Retina (tissue), 1 donor: ENCODE measurements at regions not wholly inside any gene's neighbourhood (a gene's known extent, or its start where the extent isn't known, plus 50 kb on each side); places are given as distances from the start of the nearest gene placed in this dataset.
A peak's percentile ranks its signal among the peaks of the same experiment; 100 is the strongest.

Source experiments
- DNase-seq: peaks from one replicate; pipeline ENCODE4 v3.0.0-alpha.2; 2016

DNA sequence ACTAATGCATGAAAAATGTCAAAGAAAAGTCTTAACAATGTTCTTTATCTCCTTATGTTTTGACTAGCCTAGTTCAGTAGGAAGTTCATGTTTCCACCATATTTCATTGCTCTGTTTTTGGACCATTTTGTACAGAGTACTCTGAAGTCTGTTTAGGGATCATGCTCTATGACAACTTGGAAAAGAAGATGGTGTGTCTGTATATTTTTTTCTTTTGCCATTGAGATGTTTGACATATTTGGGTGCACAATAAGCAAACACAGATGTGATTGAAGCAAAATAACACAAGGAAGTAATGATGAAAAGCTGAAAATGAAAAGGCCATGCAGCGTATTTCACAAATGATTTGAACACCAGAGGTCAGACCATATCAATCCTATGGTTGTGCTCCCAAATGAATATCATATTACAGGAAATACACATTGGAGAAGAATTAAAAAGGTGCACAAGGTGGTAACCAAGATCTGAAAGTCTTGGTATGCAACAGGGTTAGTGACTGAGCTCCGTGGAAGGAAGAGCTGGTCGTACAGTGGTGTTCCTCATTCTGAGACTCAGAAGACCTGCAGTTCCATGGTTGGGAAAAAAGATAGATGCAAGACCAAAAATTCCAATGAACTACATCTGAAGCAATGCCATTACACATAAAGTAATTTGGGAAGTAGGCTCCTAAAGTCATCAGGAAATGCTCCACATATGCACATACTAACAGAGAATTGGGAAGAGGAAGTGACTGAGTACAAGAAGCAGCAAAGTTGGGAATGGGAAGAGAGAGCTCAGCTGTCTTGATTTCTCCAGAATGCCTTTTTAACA lies 463.5 kb downstream of the LMO4 start:
- DNase-seq: no peak

DNA sequence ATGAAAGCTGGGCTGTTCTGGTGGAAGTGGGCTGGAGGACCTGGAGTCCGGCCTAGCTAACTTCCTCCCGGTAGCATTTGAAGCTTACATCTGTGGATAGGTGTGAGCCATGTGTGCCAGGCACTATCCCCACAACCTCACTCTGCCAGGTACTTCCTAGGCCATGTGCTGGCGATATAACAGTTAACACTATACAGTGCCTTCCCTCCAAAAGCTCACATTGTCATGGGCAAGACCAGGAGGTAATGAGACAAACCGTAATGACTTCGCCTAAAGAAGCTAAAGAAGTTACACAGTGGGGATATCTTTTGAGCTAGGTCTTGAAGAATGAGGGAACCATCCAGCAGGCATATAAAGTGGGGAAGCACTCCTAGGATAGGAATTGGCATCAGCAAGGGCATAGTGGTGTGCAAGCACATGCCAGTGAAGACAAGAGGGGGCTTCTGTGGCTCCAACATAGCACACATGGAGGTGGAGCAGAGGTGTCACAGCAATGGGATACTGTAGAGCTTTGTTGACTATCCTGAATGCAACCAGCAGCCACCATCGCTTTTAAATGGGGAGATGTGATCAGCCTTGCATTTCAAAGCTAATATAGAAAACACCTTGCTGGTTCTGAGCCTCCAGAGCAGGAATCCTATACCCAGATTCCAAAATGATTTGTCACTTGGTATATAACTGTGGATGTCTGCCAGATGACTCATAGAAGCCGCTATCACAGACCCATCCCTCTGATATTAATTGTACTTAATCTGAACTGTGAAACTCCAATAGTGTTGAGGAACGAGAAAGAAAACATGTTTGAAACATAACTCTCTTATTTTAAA lies 466.3 kb downstream of the LMO4 start:
- DNase-seq: no peak

DNA sequence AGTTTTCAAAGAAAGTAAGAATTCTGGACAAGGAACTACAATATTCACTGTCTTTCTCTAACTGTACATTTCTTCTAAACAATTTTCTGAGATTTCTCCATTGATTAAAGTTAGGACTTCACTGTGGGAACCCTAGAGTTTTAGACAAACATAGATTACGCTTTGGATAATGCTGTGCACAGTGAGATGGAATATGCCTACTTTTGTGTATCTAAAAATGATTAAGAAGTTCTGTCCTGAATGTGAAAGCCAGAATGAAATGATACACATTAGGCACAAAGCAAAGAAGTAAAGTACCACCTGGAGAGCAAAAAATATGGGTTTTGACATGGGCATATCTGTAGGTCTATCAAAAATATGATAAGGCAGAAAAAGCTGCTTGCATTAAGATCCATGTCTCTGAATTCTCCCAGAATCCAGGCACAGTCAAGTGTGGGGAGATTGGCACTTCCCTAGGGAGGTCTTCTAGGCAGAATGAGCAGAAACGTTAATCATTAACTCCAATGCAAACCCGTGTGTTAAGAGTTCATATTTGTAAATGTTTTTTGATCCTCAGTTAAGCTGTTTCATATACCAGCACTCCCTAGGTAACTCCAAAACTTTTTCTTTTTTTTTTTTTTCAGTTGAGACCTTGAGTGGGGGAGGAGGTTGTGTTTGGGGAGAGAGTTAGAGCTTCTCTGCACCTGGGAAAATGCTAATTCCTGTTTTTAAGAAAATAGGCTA lies 467.1 kb downstream of the LMO4 start:
- no peak for DNase-seq

DNA sequence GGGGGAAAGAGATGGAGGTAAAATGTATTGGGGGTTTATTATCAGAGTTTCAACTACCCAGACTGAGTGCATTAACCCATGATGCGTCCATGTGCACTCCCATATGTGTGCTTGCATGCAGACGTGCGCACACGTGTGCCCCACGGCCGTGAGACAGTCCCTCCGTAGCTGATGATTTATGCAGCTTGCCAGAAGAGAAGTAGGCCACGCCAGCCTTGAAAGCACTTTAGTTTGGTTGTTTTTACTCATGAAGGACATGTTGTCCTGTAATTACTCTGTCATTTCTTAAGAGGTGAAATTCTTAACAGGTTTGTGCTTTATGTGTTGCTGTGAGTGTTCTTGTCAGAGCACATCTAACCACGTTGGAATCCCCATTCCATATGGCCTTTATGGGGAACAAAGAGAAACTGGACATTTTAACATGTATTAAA lies 467.8 kb downstream of the LMO4 start:
- no peak for DNase-seq

DNA sequence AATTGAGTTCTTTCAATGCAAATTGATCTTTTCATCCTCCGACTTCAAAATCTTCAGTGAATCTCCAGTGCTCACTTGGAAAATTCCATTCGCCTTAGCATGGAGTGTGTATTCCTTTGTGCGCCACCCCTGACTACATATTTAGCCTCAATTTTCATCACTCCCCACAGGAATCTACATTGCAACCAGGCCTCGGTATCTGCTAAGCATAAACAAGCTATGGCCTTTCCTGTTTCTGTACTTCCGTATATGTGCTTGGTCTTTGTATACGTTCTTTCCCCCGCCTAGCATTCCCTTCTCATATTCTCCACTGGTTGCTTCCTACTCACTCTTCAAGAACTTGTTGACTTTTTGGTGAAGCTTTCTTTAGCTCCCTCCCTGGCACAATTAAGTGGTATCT lies 470.8 kb downstream of the LMO4 start:
- DNase-seq: no peak

DNA sequence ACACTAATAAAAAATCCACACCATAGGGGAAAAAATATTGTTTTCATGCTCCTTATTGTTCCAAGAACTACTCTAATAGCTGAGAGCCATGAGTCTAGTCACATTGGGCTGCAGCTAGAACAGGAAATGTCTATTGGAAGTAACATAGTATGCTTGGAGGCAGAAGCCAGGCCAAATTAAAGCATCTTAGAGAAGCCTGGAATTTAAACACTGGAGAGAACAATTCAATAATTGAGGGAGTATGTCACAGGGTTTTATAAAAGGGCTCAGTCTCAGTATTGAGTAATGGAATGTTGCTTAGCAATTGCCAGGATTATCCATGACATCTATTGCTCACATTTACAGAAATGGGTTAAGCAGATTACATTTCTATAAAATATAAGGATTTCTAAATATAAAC lies 471.3 kb downstream of the LMO4 start:
- DNase-seq: no peak

DNA sequence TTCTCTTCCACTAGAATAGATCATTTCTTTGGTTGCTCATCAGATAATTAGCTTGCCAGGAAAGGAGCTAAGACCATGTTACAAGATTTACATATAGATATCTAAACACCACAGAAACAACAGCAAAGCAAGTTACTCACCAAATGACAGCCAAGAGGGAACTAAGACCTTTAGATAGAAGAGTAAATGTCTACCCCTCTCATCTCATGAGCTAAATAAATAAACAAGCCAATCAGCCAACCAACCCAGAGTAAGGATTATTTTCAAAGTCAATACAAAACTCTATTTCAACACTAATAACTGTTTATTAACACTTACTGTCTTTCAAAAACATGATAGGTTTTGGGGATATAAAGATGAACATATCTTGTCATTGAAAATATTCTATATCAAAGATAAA lies 474.7 kb downstream of the LMO4 start:
- no peak for DNase-seq

DNA sequence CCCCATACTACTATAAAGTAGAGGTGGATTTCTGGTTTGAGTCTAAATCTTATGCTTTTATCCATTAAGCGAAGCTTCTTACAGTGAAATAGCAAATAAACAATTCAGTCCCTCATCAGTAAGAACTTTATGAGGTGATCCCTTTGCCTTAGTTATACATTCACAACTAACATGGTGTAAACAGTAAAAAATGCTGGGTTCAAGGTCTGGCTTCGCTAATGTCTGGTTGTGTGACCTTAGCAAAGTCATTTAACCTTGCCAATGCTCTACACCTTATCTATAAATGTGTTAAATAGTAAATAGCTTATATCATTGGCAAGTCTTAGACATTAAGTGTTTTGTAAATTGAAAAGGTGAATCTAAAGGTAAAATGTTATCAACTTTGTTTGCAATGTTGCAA lies 475.4 kb downstream of the LMO4 start:
- no peak for DNase-seq

DNA sequence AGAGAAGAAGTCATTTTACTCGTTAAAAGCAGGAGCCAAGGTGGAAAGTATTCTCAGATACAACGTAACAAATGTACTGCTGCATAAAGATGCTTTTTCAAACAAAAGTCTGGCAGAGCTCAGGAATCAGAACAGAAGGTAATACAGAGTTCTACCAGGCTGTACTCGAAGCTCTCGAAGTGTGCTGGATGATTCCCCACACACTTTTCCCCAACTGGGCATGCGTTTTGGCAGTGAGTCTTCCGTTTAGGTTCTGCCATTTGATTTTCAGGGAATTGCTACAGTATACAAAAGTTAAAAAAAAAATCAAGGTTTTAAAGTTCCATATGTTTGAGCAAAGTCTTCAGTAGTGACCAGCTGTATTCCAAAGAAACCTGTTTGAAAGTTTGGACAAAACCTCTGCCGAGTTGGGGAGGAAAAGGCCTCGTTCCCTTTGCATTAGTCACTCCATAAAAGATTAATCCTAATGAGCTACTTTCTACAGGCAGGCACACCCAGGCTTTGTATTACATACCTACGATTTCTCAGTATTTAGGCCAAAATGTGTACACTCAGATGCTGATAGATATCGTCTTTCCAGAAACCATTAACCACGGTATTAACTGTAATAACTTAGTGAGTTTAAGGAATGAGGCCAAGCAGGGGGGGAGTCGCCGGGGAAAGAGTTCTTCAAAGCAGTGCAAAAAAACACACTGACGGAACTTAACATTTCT lies 477.1 kb downstream of the LMO4 start:
- DNase-seq: no peak

DNA sequence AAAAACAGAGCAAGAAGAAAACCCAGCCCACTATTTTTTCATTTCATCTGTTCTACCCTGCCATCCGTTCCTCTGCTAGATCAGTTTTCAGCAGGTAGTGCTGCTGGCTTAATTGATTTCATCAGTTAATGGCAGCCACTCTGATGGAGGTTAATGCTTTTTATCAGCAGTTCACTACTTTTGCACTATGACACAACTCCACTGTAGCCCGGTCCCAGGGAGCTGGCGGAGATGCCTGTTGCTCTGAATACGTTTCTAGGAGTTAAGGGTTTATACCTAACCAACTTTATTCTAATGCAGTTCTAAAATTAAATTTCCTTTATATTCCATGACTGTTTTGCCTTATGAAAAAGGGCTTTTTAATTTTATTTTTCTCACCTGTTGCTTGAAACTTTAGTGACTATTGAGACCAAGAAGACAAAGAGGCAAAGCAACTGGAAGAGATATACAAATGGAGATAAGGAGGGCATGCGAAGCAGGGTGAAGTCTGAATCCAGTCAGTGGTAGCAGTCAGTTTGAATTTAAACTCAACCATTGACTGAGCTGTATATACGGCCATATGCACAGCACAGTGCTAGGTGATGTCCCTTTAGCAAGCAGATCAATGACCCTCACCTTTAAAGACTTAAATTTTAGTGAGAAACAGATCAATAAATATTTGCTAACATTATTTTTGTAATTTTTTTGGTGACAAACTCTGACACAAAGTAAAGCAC lies 477.9 kb downstream of the LMO4 start:
- no peak for DNase-seq

DNA sequence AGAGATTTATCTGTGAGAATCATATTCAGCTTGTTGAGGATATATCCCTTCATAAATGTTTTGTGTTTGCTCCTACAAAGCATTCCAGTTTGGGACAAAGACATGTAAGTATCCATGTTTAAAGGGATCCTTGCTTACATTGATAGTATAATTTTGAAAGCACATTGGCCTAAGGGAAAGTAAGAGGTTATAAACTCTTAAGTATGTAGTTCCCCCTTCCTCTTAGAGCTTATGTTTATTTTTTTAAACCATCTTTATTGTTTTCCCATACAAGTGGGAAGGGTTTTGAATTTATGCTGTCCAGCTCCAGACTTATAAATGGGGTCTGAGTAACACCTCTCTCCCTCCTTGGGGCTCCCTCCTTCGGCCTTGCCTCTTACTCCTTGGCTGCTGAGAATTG lies 481.5 kb downstream of the LMO4 start:
- no peak for DNase-seq

DNA sequence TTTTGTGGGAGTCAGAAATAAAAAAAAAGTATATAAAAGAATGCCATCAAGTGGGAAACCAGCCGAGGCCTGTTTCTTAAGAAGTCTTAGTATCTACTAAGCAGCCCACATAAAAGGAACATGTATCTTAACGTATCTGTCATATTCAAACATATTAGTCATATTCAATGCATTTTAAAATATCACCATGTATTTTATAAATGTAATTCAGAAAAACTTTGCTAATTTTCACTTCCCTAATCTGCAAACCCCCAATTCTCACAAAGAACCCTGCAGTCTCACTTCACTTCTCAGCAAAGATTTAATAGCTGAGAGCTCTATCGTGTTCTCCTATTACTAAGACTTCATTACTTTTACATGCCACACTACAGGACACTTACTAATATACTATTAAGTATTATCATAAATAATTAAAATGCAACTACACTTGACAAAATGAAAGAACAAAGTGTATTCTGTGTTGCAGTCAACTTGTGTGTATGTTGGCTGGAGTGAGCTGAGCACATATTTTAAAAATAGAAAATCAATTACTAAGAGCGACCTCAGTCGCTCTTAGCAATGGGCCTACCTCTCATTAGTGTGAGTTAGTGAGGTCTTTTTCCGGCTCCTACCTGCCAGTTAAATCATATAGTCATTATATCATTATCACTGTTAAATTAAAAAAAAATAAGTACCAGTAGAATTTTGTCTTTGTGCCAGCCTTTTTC lies 484.3 kb downstream of the LMO4 start:
- no peak for DNase-seq

DNA sequence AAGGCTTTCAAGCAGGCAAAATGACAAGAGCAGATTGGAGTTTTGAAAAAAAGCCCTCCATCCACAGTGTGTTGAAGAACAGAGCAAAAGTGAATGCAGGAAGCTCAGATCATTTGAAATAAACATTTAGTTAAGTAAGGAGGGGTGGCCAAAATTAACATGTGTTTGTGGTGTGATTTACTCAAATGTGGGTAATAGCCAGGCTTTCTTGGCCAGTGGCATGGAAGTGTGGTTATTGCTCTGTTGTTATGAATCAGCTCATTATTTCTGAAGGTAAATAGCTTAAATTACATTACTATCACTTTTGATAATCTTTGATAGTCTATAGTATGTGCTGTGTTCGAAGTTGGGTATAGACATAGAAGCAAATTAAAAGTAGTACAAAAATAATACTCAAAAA lies 485.9 kb downstream of the LMO4 start:
- no peak for DNase-seq

DNA sequence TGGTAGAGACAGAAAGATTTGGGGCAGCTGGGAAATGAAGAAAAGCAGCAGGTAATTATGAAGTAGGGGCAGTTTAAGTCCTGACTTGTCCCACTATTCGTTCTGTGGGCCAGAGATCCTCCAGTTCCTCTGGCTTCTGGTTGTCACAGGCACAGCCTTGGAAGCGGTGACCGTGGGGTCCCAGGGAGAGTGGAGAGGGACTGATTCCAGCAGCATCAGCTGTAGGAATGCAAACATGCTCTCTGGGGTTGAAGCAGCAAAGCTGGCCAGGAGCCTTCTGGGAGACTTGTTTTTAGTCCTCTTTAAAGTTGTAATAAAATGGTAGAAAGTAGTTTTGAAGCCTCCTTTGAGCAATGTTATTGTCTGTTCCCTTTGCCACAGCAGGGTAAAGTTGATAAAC lies 488.0 kb downstream of the LMO4 start:
- DNase-seq: no peak

DNA sequence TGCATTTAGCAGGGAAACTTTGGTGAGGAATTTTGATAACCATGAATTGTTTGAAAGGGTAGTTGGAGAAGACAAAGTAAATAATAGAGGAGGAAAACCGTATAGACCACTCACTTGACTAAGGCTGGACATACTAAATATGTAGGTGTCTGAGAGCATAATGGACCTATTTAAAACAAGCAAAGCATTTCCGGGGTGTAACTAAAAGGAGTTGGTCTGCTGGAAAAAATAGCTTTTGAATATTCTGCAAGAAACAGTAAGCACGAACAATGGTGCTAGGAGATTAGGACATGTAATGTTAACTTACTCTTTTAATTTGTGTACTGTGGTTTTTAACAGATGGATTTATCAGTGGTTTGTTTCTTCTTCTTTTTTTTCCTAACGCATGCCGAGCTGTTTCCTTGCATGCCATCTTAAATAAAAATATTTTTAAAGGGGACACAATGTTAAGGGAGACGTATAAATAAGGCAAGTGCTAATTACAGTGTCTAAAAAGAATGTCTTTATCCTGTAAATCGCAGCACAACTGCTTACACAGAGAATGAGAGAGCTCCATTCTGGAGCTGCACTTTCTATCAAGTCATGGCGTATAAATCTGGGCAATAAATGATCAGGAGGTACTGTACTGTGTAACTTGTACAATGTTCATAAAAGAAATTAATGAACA lies 492.1 kb downstream of the LMO4 start:
- peak; percentile 40 for DNase-seq

DNA sequence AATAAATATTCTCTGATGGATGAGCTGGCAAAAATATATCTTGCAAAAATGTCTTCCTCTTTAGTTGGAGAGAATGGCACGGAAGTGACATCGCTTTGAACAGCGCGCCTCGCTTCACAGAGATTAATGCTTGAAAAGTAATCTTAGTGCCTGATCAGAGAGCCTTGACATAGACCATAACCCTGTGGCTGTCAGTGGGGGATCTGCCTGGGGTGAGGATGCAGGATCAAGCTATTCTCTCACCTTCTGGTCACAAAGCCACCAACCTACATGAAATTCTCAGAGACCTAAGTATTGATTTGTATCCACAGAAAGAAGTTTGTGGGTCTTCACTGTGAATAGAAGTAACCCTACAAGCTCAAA lies 492.6 kb downstream of the LMO4 start:
- peak; percentile 38 for DNase-seq

DNA sequence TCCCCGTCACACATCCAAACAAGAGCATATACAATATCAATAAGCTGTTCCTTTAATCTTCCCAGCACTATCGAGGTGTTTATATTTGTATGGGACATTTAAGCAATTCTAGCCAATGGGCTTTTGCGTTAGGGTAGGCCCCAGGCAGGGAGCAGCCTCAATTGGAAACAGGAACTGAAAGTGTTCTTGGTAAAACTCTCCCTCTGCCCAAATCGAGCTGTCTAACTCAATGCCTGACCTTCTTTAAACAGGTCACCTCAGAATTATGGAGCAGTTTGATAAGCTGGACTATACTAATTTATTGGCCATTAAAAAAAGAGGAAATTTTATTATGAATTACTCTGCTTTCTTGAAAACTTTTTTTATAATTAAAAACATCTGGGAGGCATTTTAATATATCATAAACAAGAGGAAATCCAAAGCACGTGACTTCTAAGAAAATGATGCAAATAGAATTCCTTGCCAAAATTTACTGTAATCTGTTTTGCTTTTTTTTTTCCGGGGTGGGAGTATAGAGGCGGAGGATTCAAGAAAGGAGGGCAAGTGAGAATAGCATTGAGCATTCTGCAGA lies 498.1 kb downstream of the LMO4 start:
- no peak for DNase-seq

DNA sequence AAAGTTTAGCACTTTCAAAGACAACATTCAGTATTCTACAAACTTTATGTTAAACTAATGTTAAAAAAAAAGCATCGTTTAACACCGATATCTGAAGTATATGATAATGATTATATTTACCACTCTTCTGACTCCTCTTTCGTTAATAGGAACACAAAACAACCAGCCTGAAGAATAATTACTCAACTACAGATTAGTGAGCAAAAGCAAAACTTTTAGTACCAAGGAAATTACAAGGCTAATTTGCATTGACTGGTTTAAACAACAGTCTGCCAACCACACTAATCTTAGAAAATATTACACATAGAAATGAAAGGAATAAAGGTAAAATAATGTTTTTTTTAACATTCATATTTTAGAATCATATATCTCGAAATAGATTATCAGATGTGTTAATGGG lies 500.7 kb downstream of the LMO4 start:
- no peak for DNase-seq

DNA sequence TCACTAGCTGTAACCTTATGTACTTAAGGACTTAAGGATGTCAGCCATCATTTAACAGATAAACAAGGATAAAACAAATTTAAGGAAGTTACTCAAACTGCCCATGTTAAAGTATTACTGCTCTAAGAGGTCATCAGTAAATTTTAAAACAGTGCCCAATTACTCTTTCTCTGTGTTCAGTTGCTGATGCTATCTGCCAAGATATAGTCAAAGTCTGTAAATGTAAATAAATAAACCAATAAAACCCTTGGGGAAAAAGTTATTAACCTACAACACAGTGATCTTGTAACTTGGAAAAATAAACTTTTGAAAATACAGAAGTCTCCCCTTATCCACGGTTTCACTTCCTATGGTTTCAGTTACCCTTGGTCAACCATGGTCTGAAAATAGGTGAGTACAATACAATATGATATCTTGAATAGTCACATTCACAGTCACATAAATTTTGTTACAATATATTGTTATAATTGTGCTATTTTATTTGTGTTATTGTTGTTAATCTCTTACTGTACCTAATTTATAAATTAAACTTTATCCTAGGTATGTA lies 501.8 kb downstream of the LMO4 start:
- DNase-seq: no peak

DNA sequence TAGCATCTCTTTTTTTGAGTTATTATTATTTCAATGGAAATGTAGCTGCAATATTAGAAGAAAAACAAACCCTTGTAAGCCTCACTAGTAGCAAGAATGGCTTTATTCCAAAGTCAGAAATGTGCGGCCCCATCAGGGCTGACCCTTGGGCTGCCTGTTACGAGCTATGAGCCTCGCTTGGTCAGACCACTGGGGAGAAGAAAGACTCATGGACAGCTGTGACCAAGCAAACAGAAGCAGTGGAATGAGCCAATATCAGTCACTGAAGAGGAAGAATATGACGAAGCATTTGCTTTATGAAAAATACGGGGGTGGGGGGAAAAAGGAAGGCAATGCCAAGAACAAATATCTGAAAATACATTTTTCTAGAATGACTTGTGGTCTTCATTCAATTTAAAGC lies 504.5 kb downstream of the LMO4 start:
- no peak for DNase-seq
